Activated CD4-positive, alpha-beta T cell treated with anti-CD3 and anti-CD28 coated beads for 1 hour (primary cell): ENCODE measurements at regions not wholly inside any gene's neighbourhood (a gene's known extent, or its start where the extent isn't known, plus 50 kb on each side); places are given as distances from the start of the nearest gene placed in this dataset.

ENCODE experiments used
- DNase-seq: peaks from one replicate; pipeline ENCODE4 v3.0.0-alpha.2; 2020

DNA sequence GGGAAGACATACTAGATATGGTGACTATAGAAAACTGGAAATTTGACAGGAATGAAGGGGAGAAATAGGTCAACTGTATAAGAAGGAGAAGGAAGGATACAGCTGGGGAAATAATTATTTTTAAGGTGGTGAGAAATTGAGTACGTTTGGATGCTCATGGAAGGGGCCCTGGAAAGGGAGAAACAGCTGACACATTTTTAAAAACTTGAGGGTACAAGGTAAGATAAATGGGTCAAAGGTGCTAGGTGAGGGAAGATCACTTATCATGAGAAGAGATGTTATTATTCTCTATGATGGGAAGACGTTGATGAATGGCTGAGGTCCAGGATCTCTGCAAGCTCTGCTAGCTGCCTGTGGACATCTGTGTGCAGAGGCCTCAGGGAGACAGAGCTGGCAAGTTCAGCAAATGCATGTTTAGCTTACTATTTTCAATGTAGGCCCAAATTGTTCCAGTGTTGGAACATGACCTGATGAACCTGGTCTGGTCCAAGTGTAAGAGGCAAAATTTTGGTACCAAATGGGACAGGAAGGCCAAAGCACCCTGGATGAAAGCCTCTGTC lies 181.7 kb downstream of the MTRR start:
- DNase-seq: no peak

GRCh38 chr5:8053270-8053669 lies 184.3 kb downstream of the MTRR start:
- DNase-seq: no peak

- no peak for DNase-seq
Observed at GRCh38 chr5:8057769-8058168, 188.8 kb downstream of the MTRR start.

DNA sequence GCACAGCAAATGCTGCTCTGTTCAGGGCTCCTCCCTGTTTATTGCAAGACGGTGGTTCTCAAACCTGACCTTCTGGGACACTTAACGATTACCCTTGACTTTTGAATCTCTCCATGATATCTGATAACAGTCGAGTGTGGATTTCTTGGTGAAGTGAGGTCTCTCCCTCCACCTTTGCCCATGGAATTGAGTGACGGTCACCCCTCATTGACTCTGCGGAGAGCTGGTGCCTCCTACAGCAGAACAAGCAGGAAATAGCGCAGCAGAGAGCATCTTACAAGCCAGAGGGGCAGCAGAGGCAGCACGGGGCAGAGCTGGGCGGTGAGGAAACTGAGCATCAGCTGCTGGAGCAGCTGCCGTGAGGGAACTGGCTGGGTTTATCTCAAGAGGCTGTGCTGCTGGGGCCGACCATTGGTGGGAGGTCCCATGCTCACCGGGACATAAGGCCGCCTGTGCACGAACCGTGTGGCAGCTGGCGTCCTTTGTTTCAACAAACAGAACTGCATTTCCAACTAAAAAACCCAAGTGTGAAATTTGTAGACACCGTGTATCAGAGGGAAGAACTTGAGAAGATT lies 189.8 kb downstream of the MTRR start:
- DNase-seq: no peak

- no peak for DNase-seq
Observed at GRCh38 chr5:8059337-8059736, 190.4 kb downstream of the MTRR start.

DNA sequence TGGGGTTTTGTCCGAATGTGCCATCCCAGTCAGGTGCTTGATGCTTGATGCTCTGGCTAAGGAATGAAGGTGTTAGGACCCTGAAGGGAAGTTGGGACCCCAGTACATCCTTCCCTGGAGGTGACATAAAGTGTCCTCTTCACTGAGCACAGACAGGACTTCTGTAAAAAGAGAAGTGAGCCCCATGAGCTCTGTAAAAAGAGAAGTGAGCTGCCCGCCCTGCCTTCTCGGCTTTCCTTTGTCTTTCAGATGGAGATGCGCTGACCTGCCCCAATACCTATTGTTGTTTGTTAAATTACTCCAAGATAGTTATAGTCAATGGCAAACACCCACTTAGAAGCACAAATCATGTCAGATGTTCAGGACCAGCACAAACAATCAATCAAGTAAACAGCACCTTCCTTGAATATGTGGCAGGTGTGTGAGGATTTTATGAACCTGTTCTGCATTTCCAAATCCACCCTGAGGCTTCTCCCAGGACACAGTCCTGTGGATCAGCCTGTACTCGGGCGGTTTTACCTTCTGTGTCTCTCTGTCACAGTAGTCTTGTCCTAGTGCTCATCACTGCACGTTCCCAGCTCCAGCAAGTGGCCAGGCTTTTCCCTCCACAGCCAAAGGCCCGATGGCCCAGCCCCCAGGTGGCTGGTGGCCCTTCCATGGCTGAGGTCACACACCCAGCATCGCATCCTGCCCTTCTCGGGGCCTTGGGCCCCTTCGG lies 191.4 kb downstream of the MTRR start:
- no peak for DNase-seq

GRCh38 chr5:8060953-8061429 lies 192.0 kb downstream of the MTRR start:
- DNase-seq: no peak

GRCh38 chr5:8062521-8062920 lies 193.6 kb downstream of the MTRR start:
- no peak for DNase-seq

DNA sequence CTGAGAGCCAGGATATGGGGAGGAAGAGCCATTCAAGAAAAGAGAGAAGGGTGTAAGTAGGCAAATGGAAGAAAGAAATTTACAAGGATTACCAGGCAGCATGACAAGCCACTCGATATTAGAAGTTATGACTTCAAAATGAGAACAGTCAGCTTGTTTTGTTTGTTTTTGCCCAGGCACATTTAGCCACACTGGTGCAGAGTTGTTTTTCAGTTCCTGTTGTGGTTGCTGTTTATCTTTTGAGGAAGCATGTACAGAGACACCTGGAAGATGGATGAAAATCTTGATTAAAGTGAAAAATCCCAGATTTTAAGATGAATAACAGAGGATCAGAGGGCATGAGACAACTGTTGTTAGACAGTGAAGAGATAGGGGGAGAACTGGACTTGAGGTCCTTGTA lies 199.1 kb downstream of the MTRR start:
- DNase-seq: no peak

DNA sequence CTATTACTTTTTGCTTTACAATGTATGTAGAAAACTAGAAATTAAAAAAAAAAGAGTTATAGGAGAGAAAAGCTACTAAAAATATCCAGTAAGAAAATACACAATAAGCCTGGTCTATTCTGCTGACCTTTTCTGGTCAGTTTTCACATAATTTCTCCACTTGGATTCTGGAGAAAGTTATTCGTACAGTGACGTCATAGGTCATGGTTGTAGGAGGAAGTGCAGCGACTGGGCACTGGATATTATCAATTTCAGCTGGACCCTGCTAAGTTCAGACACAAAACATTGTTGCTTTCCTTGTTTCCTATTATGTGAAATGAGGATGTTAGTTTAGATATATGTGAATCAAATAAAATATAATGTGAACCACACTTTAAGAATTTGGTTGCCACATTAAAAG lies 201.2 kb downstream of the MTRR start:
- no peak for DNase-seq

- no peak for DNase-seq
Observed at GRCh38 chr5:8079056-8079455, 210.1 kb downstream of the MTRR start.

GRCh38 chr5:8081179-8081578 lies 212.2 kb downstream of the MTRR start:
- DNase-seq: no peak

GRCh38 chr5:8093669-8094068 lies 224.7 kb downstream of the MTRR start:
- no peak for DNase-seq

DNA sequence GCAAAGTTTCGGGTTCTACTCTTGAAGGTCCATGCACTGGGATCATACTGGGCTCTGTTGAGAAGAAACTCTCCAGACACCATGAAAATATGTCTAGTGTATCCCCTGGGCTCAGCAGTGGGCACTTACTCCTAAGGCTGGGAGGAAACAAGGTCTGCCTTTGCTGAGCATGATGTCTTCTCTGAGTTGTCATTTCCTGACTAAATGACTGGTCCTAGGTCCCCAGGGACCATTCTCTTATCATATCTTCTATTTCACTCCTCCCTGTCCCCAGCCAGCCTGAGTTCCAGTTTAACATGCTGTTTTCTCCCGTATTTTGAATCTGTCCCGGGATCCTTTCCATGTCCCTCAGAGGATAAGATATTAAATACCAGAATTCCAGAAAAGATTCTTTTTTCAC lies 225.4 kb downstream of the MTRR start:
- DNase-seq: no peak

GRCh38 chr5:8097146-8097545 lies 228.2 kb downstream of the MTRR start:
- DNase-seq: no peak

DNA sequence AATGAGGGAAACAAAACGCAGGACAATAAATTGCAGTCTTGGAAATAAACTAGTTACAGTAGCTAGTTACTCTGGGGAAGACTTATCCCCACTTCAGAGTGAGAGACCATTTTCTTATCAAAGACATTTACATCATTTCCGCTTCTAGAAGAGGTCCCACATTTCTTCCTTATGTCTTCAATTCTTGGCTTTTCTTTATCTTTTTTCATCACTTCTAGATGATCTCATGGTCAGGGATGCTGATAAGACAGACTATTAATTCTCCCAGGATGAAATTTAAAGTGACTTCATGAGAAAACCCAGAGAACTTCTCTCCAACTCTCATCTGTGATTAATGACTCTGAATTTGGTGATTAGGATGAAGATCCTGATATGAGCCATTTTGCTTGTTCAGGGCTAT lies 229.1 kb downstream of the MTRR start:
- DNase-seq: no peak

DNA sequence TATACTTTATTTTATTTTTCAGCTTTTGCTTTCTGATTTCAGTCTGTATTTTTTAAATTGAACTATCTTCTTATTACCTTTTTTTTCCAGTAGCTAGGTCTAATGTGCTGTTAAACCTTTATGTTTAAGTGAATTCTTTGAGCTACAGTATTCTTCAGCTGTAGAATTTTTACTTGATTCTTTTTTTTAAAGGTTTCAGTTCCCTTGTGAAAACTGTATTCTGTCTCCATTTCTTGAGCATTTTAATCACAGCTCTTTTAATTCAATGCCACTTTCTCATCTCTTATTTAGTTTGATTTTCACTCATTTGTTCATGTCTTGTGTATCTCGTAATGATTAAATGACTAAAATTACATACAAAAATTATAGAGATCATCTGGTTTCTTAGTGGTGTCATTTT lies 233.8 kb downstream of the MTRR start:
- DNase-seq: no peak

DNA sequence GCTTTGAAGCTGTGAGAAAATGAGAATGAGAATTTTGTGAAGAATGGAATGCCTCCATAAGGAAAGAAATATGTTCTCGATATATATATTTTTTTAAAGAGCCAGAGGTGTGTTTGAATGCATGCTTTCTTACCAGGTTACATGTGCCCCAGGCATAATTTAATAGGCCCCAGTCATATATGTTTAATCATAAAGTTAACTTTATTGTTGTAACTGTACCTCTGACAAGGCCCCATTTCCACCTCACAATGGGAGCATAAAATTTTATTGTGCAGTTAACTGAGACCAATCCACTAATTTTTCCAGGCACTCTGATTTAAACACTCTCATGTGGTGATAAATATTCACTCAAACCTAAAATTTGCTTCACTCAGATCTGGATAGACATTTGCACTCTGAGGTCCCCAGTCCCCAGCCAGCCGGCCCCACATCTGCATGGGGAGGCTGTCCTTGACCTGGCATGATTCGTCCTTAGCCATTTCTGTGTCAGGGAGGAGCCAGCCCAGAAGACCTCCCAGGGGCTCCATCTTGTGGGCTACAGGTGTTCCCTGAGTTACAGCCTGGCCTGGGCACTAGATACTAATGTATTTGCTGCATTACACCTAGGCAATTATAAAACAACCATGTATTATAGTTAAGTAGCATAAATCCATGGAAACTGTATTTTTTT lies 245.8 kb downstream of the MTRR start:
- DNase-seq: no peak

GRCh38 chr5:8123559-8123958 lies 254.6 kb downstream of the MTRR start:
- DNase-seq: no peak

DNA sequence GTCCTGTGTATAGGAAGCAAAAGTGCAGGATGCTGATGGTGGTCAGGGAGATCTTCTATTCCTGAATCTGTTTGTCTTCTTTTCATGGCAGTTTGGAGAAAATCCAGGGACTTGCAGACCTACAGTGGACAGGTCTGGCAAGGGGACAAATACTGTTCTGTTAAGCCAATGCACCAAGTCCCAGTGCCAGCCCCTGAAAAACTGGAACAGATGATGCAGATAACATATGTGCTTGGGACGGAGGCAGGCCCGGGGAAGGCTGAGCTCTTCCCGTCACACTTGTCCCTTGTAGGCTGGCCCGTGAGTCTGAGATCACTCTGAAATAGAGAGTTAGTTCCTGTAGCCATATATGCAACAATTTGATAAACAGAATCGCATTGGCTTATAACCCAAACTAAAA lies 265.7 kb downstream of the MTRR start:
- DNase-seq: no peak

DNA sequence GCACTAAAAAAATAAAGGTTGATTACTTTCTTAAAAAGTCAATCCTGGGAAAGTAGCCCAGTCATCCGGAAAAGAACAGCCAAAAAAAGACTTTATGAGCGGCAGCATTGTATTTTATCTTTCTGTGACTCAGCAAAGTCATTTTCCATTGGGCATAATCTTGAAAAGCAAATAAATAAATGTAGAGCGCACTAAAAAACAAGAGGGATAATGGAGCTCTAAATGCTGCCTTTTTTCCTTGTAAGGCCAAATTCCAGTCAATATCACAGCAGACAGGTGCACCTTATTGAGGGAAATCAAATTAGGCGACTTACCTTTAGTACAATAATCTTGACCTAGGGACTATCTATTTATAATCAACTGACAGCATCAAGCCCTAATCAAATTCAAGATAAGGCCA lies 266.8 kb downstream of the MTRR start:
- no peak for DNase-seq

DNA sequence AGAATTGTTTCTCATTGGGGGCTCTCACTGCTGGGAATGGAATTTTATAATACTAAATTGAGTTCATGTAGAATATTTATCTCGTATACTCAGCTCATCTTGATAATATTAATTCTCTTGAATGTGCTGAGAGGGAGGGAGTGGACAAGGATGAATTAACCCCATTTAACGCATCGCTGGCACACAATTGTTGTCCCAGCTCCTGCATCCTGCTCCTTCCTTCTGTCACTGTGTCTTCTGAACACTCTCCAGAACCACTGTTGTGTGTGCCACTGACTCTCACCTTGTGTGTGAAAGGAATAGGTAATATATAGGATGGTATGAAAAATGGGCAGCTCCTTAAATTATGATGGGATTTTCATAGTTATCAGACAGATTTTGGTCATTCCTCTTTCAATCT lies 267.3 kb downstream of the MTRR start:
- no peak for DNase-seq

DNA sequence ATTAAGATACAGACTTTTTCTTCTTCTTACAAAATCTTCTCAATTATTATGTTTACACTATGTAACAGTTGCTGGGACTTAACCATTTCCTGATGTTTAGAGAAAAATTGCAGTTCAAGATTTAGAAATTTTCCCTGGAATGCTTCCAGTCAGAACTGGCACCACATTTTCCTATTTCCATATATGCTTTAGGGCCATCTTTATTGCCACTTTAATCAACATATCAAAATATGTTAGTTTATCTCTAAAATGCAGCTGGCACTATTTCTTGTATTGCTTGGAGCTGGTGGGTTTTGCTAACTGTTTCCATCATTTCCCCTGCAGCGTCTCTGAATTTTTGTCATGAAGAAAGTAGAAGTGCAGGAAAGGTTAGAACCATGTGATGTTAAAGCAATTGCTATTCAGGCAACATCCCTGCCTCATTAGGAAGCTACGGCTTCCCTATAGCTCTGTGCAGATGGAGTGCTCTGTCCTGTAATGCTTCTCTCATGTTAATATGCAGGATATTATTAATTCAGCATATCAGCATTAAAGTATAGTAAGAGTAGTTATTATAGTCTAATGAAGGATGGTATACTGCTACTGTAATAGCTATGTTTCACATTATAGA lies 269.1 kb downstream of the MTRR start:
- no peak for DNase-seq

- no peak for DNase-seq
Observed at GRCh38 chr5:8138884-8139283, 269.9 kb downstream of the MTRR start.
